Esophagus squamous epithelium (tissue), 4 donors: ENCODE measurements at regions not wholly inside any gene's neighbourhood (a gene's known extent, or its start where the extent isn't known, plus 50 kb on each side); places are given as distances from the start of the nearest gene placed in this dataset.

ENCODE experiments used
- CTCF ChIP-seq, 6 experiments: fragments of 450-650 bp in 4 of 6; fragments of 200-600 bp in 2 of 6; sonication (generic) in 2 of 6; IDR thresholded peaks; one replicate each; pipeline ENCODE4 v1.5.1; 2016 to 2019; ENCODE audit warnings: antibody characterized with exemption in 6 of 6, mild to moderate bottlenecking in 4 of 6, moderate library complexity in 4 of 6
- POLR2A ChIP-seq, 4 donors: fragments of 450-650 bp; IDR thresholded peaks; one replicate each; pipeline ENCODE4 v1.6.1; 2017; ENCODE audit warnings: antibody characterized with exemption in 4 of 4, mild to moderate bottlenecking in 4 of 4, moderate library complexity in 3 of 4

- no peak for TF ChIP-seq POLR2A (IDR thresholded peaks at IDR 0.05)
- no peak for TF ChIP-seq CTCF (IDR thresholded peaks at IDR 0.05)
Measured at GRCh38 chr10:27603104-27603503, 99.0 kb downstream of the RAB18 start.
